GM18858 (cell line): ENCODE measurements at regions not wholly inside any gene's neighbourhood (a gene's known extent, or its start where the extent isn't known, plus 50 kb on each side); places are given as distances from the start of the nearest gene placed in this dataset.

ENCODE experiments used
- ATAC-seq: cut with Tn5 transposase; IDR thresholded peaks from one replicate; pipeline ENCODE4 v1.9.1; 2021; ENCODE audit not compliant: unreplicated experiment

GRCh38 chr6:140867336-140867735 is 1265.4 kb upstream of the GJE1 start:
- no peak for ATAC-seq

- ATAC-seq = no peak
Measured at GRCh38 chr6:140858381-140858971, 1274.2 kb upstream of the GJE1 start.

GRCh38 chr6:140857739-140858380 is 1274.9 kb upstream of the GJE1 start:
- ATAC-seq = no peak

GRCh38 chr6:140855520-140855919 is 1277.2 kb upstream of the GJE1 start:
- no peak for ATAC-seq

- ATAC-seq = no peak
Measured at GRCh38 chr6:140854318-140854717, 1278.4 kb upstream of the GJE1 start.

- ATAC-seq = no peak
Measured at GRCh38 chr6:140850438-140850837, 1282.3 kb upstream of the GJE1 start.

- no peak for ATAC-seq
Measured at GRCh38 chr6:140849456-140849855, 1283.3 kb upstream of the GJE1 start.

- ATAC-seq = no peak
Measured at GRCh38 chr6:140847262-140847645, 1285.5 kb upstream of the GJE1 start.

GRCh38 chr6:140846503-140847261 is 1286.0 kb upstream of the GJE1 start:
- no peak for ATAC-seq

GRCh38 chr6:140845701-140846100 is 1287.0 kb upstream of the GJE1 start:
- ATAC-seq = no peak

- ATAC-seq = no peak
Measured at GRCh38 chr6:140844167-140844566, 1288.6 kb upstream of the GJE1 start.

- ATAC-seq = no peak
Measured at GRCh38 chr6:140833408-140833807, 1299.3 kb upstream of the GJE1 start.

GRCh38 chr6:140830666-140831065 is 1302.1 kb upstream of the GJE1 start:
- ATAC-seq = no peak

GRCh38 chr6:140828856-140829255 is 1303.9 kb upstream of the GJE1 start:
- ATAC-seq = no peak

GRCh38 chr6:140827593-140827992 is 1305.1 kb upstream of the GJE1 start:
- no peak for ATAC-seq

- ATAC-seq = no peak
Measured at GRCh38 chr6:140825731-140826130, 1307.0 kb upstream of the GJE1 start.

GRCh38 chr6:140824595-140824994 is 1308.1 kb upstream of the GJE1 start:
- ATAC-seq = no peak

- ATAC-seq = no peak
Measured at GRCh38 chr6:140821196-140821595, 1311.5 kb upstream of the GJE1 start.

GRCh38 chr6:140817176-140817575 is 1315.5 kb upstream of the GJE1 start:
- no peak for ATAC-seq

GRCh38 chr6:140816681-140817080 is 1316.0 kb upstream of the GJE1 start:
- no peak for ATAC-seq

- no peak for ATAC-seq
Measured at GRCh38 chr6:140812636-140813035, 1320.1 kb upstream of the GJE1 start.

- ATAC-seq = no peak
Measured at GRCh38 chr6:140811642-140812041, 1321.1 kb upstream of the GJE1 start.
